ENCODE measurements at regions not wholly inside any gene's neighbourhood (a gene's known extent, or its start where the extent isn't known, plus 50 kb on each side); places are given as distances from the start of the nearest gene placed in this dataset.
A peak's percentile ranks its signal among the peaks of the same experiment; 100 is the strongest.

DNA sequence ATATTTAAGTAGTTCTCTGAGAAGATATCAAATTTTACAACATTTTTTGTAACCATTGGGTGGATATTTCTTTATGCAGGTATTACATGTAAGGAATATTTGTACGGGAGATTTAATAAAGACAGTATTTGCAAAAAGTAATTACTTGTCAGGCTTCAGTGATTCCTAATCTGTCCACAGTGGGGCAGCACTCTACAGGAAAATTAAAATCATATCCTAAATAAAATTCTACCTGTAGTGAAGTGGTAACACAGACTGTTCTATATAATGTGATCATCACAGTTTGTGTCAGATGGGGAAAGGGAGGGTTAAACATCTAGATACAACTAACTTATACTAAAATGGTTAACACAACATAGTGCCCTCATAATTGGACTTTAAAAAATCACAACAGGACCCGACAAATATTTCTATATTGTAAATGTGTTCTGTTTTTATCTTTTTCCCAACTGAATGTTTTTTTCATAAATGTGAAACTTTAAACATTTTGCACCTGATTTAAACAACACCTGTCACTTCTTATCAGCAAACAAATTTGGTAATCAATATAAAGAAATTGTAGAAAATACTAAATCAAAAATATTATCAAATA lies 145.6 kb upstream of the MANEA start:
- TF ChIP-seq POLR2A (IDR thresholded peaks at IDR 0.05) = no peak
- TF ChIP-seq, protein P1, sequence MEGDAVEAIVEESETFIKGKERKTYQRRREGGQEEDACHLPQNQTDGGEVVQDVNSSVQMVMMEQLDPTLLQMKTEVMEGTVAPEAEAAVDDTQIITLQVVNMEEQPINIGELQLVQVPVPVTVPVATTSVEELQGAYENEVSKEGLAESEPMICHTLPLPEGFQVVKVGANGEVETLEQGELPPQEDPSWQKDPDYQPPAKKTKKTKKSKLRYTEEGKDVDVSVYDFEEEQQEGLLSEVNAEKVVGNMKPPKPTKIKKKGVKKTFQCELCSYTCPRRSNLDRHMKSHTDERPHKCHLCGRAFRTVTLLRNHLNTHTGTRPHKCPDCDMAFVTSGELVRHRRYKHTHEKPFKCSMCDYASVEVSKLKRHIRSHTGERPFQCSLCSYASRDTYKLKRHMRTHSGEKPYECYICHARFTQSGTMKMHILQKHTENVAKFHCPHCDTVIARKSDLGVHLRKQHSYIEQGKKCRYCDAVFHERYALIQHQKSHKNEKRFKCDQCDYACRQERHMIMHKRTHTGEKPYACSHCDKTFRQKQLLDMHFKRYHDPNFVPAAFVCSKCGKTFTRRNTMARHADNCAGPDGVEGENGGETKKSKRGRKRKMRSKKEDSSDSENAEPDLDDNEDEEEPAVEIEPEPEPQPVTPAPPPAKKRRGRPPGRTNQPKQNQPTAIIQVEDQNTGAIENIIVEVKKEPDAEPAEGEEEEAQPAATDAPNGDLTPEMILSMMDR (IDR thresholded peaks at IDR 0.05) = peak; percentile 59 to 76 (median 69)
- no peaks in the 10 kb centered on the region for H3K4me1 ChIP-seq
- H3K27me3 ChIP-seq = no peaks in the 10 kb centered on the region
- H3K9me3 ChIP-seq = no peaks in the 10 kb centered on the region
- WGBS, 4 donors = 45 to 53% (median 50%) methylated on average over 2 of the region's 2 CpGs
- ATAC-seq (no peak), DNase-seq (no peak)
- no peaks in the 10 kb centered on the region for H3K36me3 ChIP-seq
- intact Hi-C loops (cut with DNase I) = loop anchor here in 8 of 10 donors (2.0 to 10.0 kb wide), 3 partner anchors 435 to 493 kb away; no protein-coding TSS in a partner anchor
- no peak overlapping the region for H3K4me3 ChIP-seq
- no peak overlapping the region for H3K27ac ChIP-seq

DNA sequence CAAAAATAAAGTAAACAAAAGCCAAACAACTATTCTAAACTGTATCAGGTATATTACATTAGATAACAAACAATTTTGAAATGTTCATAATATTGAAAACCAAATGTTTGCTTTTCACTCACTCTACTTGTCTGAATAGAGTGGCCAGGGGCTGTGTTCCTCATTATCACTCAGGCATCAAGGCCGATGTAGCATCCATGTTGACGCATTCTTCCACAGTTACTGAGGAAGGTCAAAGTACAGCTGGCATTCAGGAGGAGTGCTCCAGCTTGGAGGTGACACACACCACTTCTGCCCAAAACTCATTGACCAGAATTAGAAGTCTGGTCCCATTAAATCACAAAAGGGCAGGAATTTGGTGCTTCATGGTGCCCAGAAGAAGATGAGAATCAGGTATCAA lies 137.6 kb upstream of the MANEA start:
- Histone ChIP-seq H3K27me3 (no peaks in the 10 kb centered on the region), H3K4me1 (no peaks in the 10 kb centered on the region), H3K4me3 (no peak overlapping the region), H3K27ac (no peak overlapping the region), H3K9me3 (peaks cover 0 to 3% (median 0%) of the 10 kb centered on the region in 12 donors), H3K36me3 (no peaks in the 10 kb centered on the region)
- DNase-seq (no peak), ATAC-seq (no peak)
- TF ChIP-seq, protein P1 (IDR thresholded peaks at IDR 0.05) = no peak
- no peak for TF ChIP-seq POLR2A (IDR thresholded peaks at IDR 0.05)
- 84 to 98% (median 91%) methylated on average over 2 of the region's 2 CpGs for WGBS, 4 donors
- intact Hi-C loops (cut with DNase I) = loop anchor here in 1 of 10 donors (10.0 kb wide), 1 partner anchor 485 kb away; no protein-coding TSS in a partner anchor

DNA sequence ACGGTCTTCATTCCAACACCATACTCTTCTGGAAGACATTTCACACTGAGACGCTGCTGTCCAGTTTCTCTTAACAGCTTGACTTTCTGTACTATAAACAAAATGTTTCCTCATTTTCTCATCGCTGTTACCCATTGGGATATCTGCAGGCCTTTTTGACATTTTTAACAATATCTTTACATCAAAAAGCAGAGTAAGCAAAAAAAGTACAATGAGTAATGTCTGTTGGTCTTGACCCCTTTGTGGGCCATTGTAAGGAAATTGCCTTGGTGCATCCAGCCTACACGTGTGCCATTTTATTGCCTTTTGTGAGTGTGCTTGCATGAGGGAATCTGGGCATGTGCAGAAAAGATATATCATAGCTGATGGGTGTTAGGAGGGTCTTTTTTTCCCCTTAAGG lies 129.1 kb upstream of the MANEA start:
- Histone ChIP-seq H3K27ac (no peak overlapping the region), H3K9me3 (peaks cover 0 to 3% (median 0%) of the 10 kb centered on the region in 12 donors), H3K36me3 (no peaks in the 10 kb centered on the region), H3K4me1 (no peaks in the 10 kb centered on the region), H3K4me3 (no peak overlapping the region), H3K27me3 (no peaks in the 10 kb centered on the region)
- 81 to 88% (median 87%) methylated on average over 4 of the region's 4 CpGs for WGBS, 4 donors
- intact Hi-C loops (cut with DNase I) = no loop called here
- ATAC-seq (no peak), DNase-seq (no peak)
- TF ChIP-seq, protein P1 (IDR thresholded peaks at IDR 0.05) = no peak
- no peak for TF ChIP-seq POLR2A (IDR thresholded peaks at IDR 0.05)

DNA sequence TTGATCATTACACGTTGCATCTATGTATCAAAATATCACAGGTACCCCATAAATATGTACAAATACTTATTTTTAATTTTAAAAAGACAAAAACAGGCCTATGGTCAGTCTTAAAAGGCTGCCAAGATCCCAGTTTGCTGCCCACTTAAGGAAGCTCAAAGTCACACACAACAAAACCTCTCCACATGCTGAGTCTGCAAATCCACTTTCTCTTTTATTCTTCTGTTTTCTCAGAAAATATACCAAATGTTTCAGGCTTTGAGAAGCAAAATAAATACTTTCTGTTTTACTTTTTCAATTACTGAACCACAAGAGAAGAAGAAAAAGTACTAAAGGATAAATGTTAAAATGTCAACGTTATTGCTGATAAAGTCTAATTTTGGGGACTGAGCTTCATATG lies 107.8 kb upstream of the MANEA start:
- Histone ChIP-seq H3K27ac (no peak overlapping the region), H3K9me3 (peaks cover 0 to 4% (median 0%) of the 10 kb centered on the region in 12 donors), H3K27me3 (no peaks in the 10 kb centered on the region), H3K4me3 (no peak overlapping the region), H3K36me3 (no peaks in the 10 kb centered on the region), H3K4me1 (no peaks in the 10 kb centered on the region)
- 64 to 71% (median 68%) methylated on average over 2 of the region's 2 CpGs for WGBS, 4 donors
- intact Hi-C loops (cut with DNase I) = no loop called here
- no peak for TF ChIP-seq POLR2A (IDR thresholded peaks at IDR 0.05)
- TF ChIP-seq, protein P1 (IDR thresholded peaks at IDR 0.05) = no peak
- no peak for ATAC-seq
- no peak for DNase-seq

Measured in heart left ventricle (tissue), 16 donors.